ENCODE measurements at regions not wholly inside any gene's neighbourhood (a gene's known extent, or its start where the extent isn't known, plus 50 kb on each side); places are given as distances from the start of the nearest gene placed in this dataset.

DNA sequence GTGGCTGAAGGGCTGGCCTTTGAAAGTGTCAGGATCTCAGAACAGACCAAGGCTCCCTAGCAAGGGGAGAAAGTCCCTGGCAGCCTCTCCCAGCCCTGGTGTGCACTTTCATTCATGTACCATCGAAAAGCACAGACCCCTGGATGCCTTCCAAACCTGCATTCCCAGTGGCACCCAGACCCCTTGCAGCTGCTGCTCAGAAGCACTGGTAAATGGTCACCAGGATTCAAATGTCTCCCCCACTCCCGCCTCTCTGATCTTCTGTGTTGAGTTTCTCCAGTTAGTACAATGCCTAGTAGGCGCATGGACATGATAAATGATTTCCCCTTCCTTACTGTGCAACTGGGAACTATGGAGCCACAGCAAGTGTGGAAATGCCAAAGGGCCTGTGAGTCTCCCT lies 180.0 kb downstream of the GLI2 start:
- TF ChIP-seq, protein P1, sequence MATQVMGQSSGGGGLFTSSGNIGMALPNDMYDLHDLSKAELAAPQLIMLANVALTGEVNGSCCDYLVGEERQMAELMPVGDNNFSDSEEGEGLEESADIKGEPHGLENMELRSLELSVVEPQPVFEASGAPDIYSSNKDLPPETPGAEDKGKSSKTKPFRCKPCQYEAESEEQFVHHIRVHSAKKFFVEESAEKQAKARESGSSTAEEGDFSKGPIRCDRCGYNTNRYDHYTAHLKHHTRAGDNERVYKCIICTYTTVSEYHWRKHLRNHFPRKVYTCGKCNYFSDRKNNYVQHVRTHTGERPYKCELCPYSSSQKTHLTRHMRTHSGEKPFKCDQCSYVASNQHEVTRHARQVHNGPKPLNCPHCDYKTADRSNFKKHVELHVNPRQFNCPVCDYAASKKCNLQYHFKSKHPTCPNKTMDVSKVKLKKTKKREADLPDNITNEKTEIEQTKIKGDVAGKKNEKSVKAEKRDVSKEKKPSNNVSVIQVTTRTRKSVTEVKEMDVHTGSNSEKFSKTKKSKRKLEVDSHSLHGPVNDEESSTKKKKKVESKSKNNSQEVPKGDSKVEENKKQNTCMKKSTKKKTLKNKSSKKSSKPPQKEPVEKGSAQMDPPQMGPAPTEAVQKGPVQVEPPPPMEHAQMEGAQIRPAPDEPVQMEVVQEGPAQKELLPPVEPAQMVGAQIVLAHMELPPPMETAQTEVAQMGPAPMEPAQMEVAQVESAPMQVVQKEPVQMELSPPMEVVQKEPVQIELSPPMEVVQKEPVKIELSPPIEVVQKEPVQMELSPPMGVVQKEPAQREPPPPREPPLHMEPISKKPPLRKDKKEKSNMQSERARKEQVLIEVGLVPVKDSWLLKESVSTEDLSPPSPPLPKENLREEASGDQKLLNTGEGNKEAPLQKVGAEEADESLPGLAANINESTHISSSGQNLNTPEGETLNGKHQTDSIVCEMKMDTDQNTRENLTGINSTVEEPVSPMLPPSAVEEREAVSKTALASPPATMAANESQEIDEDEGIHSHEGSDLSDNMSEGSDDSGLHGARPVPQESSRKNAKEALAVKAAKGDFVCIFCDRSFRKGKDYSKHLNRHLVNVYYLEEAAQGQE (IDR thresholded peaks at IDR 0.05; ENCODE audit: low read depth), result no peak
- TF ChIP-seq ZBTB7A (IDR thresholded peaks at IDR 0.05; ENCODE audit: low read depth) (no peak), YY1 (IDR thresholded peaks at IDR 0.05; ENCODE audit: low read depth) (no peak), RAD21 (IDR thresholded peaks at IDR 0.05; ENCODE audit: low read depth) (no peak), EP300 (IDR thresholded peaks at IDR 0.05; ENCODE audit: borderline replicate concordance) (no peak), FOXM1 (IDR thresholded peaks at IDR 0.05; ENCODE audit: borderline replicate concordance, low read depth) (no peak), EGR1 (IDR thresholded peaks at IDR 0.05) (no peak), NFIC (IDR thresholded peaks at IDR 0.05) (no peak), CREB1 (IDR thresholded peaks at IDR 0.05; ENCODE audit: low read depth) (no peak), TCF12 (IDR thresholded peaks at IDR 0.05; ENCODE audit: low read depth) (no peak), TEAD4 (IDR thresholded peaks at IDR 0.05) (no peak), TAF1 (IDR thresholded peaks at IDR 0.05; ENCODE audit: low read depth) (no peak), CEBPB (IDR thresholded peaks at IDR 0.05) (no peak)
- TF ChIP-seq, protein P2, sequence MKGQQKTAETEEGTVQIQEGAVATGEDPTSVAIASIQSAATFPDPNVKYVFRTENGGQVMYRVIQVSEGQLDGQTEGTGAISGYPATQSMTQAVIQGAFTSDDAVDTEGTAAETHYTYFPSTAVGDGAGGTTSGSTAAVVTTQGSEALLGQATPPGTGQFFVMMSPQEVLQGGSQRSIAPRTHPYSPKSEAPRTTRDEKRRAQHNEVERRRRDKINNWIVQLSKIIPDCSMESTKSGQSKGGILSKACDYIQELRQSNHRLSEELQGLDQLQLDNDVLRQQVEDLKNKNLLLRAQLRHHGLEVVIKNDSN (IDR thresholded peaks at IDR 0.05), result no peak

DNA sequence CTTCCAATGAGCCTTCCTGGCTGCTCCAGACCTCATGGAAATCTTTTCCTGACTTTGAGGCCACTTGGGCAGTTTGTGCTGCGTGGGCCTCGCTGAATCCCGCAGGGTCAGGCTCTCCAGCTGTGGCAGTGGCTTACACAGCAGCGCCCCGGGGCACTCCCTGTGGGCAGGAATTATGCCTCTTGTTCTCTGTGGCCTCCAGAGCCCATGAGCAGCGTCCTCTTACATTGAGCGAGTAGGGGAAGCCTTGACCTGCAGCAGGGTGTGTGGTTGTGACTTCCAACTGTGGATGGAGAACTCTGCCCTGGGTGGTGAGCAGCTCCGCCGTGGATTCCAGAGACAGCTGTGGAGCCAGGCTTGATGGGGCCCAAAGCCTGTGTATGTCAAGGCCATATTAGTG lies 180.8 kb downstream of the GLI2 start:
- no peak for TF ChIP-seq TCF12 (IDR thresholded peaks at IDR 0.05; ENCODE audit: low read depth)
- no peak for TF ChIP-seq ZBTB7A (IDR thresholded peaks at IDR 0.05; ENCODE audit: low read depth)
- no peak for TF ChIP-seq CREB1 (IDR thresholded peaks at IDR 0.05; ENCODE audit: low read depth)

DNA sequence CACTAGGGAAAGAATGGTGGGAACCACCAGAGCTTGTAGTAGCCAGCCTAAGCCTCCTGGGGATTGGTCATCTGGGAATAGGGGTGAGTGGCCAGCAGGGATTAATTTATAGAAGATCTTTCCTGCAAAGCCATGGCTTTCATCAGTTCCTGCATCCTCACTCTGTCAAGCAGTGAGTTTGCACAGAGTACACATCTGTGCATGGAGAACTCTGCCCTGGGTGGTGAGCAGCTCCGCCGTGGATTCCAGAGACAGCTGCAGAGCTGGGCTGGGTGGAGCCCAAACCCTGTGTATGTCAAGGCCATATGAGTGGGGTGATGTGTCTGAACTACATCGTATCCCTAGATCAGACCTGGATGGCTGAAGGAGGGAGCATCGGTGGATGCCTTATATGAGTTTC lies 182.2 kb downstream of the GLI2 start:
- no peak for TF ChIP-seq NFIC (IDR thresholded peaks at IDR 0.05)
- no peak for TF ChIP-seq YY1 (IDR thresholded peaks at IDR 0.05; ENCODE audit: low read depth)
- no peak for TF ChIP-seq TEAD4 (IDR thresholded peaks at IDR 0.05)
- no peak for TF ChIP-seq TAF1 (IDR thresholded peaks at IDR 0.05; ENCODE audit: low read depth)
- TF ChIP-seq, protein P3, sequence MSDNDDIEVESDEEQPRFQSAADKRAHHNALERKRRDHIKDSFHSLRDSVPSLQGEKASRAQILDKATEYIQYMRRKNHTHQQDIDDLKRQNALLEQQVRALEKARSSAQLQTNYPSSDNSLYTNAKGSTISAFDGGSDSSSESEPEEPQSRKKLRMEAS (IDR thresholded peaks at IDR 0.05), result no peak
- TF ChIP-seq, protein P1 (IDR thresholded peaks at IDR 0.05; ENCODE audit: low read depth), result no peak
- TF ChIP-seq CEBPB (IDR thresholded peaks at IDR 0.05), result no peak
- no peak for TF ChIP-seq EGR1 (IDR thresholded peaks at IDR 0.05)
- no peak for TF ChIP-seq CREB1 (IDR thresholded peaks at IDR 0.05; ENCODE audit: low read depth)
- TF ChIP-seq TCF12 (IDR thresholded peaks at IDR 0.05; ENCODE audit: low read depth), result no peak
- TF ChIP-seq, protein P2 (IDR thresholded peaks at IDR 0.05), result no peak
- TF ChIP-seq RAD21 (IDR thresholded peaks at IDR 0.05; ENCODE audit: low read depth), result no peak
- TF ChIP-seq EP300 (IDR thresholded peaks at IDR 0.05; ENCODE audit: borderline replicate concordance), result no peak
- no peak for TF ChIP-seq FOXM1 (IDR thresholded peaks at IDR 0.05; ENCODE audit: borderline replicate concordance, low read depth)
- TF ChIP-seq ZBTB7A (IDR thresholded peaks at IDR 0.05; ENCODE audit: low read depth), result no peak

DNA sequence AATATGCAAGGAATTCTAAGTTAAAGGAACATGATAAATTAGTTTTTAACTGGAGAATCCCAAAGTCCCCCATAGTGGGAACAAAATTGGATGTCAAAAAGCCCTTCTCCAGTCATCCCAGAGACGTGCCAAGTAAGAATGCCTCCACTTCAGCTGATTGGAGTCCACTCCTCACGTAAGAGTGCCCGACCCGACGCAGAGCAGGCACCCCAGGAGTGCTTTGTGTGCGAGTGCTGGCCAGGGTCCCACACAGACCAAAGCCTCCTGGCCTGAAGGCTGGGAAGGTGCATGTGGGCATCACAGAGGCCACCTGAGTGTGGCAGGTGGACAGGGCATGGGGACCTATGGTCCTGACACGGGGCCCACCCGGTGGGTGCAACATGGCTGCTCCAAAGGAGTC lies 183.5 kb downstream of the GLI2 start:
- TF ChIP-seq, protein P1 (IDR thresholded peaks at IDR 0.05; ENCODE audit: low read depth), result no peak
- TF ChIP-seq TAF1 (IDR thresholded peaks at IDR 0.05; ENCODE audit: low read depth) (no peak), YY1 (IDR thresholded peaks at IDR 0.05; ENCODE audit: low read depth) (no peak), FOXM1 (IDR thresholded peaks at IDR 0.05; ENCODE audit: borderline replicate concordance, low read depth) (no peak), RAD21 (IDR thresholded peaks at IDR 0.05; ENCODE audit: low read depth) (no peak), CREB1 (IDR thresholded peaks at IDR 0.05; ENCODE audit: low read depth) (no peak), NFIC (IDR thresholded peaks at IDR 0.05) (no peak), EGR1 (IDR thresholded peaks at IDR 0.05) (no peak), EP300 (IDR thresholded peaks at IDR 0.05; ENCODE audit: borderline replicate concordance) (no peak)
